T-helper 2 cell (primary cell): ENCODE measurements at regions not wholly inside any gene's neighbourhood (a gene's known extent, or its start where the extent isn't known, plus 50 kb on each side); places are given as distances from the start of the nearest gene placed in this dataset.
A peak's percentile ranks its signal among the peaks of the same experiment; 100 is the strongest.

ENCODE experiments used
- DNase-seq, 5 experiments: peaks; one replicate each; pipeline versions ENCODE4 v3.0.0 to v3.0.0-alpha.2; 2012 to 2022

- DNase-seq, result no peak
Observed at GRCh38 chr13:78845656-78846365, 186.9 kb upstream of the OBI1 start.

- no peak for DNase-seq
Observed at GRCh38 chr13:78844106-78844505, 185.2 kb upstream of the OBI1 start.

- DNase-seq, result no peak
Observed at GRCh38 chr13:78841358-78841963, 182.5 kb upstream of the OBI1 start.

GRCh38 chr13:78836238-78836784 lies 177.4 kb upstream of the OBI1 start:
- DNase-seq, result no peak

GRCh38 chr13:78832461-78832860 lies 173.5 kb upstream of the OBI1 start:
- no peak for DNase-seq

- no peak for DNase-seq
Observed at GRCh38 chr13:78830508-78830907, 171.6 kb upstream of the OBI1 start.

- no peak for DNase-seq
Observed at GRCh38 chr13:78829821-78830220, 170.9 kb upstream of the OBI1 start.

DNA sequence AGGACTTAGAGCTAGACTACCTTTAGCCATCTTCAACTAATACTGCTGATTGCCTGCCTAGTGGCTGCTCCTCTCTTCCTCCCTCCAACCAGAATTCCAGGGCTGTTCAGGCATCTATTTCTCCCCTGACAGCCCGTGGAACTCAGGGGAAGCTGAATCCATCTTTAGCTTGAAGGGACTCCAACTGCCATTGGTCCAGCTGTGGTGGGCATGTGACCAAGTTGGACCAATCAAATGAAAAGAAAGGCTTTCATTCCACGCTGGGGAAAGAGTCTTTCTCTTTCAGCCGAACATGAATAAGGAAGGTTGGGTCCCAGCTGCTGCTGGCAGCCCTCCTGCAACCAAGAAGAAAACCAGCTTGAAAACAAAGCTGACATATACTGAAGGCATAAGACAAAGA lies 168.5 kb upstream of the OBI1 start:
- no peak for DNase-seq

GRCh38 chr13:78826936-78827335 lies 168.0 kb upstream of the OBI1 start:
- DNase-seq, result no peak

DNA sequence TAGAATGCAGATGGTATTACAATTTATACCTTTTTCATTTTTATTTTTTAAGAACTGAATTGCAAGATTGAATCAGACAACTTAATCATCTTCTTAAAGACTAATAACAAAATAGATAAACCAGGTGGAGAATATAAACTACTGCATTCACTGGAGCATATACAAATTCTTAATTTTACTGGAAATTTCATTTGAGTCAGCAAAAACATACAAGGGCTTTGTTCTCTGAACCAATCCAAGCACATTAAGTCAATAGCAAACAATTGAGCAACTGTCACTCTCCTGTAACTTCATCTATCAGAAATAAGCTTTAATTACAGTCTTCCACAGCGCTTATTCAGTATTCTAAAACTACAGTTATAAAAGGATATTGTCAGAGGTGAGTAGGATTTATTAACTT lies 167.4 kb upstream of the OBI1 start:
- no peak for DNase-seq

DNA sequence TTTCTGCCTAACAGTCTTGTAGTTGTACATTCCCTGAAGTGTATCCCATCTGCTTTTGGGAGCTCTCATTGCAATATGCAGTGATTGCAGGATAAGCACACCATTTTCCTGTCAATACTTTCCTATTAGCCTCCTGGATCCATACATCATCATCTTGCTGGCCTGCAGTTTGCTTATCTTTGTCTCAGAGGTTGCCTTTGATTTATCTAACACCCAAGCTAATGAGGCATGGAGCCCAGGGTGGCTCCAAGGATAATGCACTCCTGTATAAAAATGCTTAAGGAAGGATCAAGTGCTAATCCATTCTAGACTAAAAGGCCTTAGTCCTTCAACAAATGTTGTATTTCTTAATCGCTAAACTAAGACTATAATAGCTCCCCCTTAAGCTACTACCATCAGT lies 161.6 kb upstream of the OBI1 start:
- no peak for DNase-seq

- DNase-seq, result no peak
Observed at GRCh38 chr13:78816592-78816991, 157.6 kb upstream of the OBI1 start.

DNA sequence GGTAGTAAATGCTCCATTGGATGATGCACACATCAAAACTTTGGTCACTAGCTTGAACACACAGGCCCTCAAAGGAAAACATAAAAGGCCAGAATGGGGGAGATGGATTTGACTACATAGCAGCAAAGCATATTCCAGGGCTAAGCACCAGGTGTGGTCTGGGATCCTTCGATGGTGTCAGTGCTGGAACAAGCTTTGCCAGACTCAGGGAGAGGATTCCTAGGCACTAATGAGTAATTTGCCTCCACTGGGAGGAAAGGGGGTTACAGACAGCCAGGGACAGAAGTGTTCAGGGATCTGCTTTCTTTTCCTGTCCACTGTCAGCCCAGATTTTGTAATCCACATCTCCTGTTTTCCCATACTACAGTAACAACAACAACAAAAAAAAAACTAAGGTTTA lies 157.2 kb upstream of the OBI1 start:
- no peak for DNase-seq

- DNase-seq, result peak in 1 of 5 experiments; percentile 3
Observed at GRCh38 chr13:78806457-78806856, 147.5 kb upstream of the OBI1 start.

DNA sequence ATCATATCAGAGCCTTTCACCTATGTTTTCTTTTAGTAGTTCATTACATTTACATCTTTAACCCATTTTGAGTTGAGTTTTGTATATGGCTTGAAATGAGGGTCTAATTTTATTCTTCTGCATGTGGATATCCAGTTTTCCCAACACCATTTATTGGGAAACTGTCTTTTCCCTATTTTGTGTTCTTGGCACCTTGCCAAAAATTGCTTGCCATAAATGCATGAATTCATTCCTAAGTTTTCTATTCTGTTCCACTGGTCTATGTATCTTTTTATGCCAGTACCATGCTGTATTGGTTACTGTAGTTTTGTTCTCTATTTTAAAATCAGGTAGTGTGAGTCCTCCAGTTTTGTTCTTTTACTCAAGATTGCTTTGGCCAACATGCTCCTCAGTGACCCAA lies 144.0 kb upstream of the OBI1 start:
- DNase-seq, result no peak

DNA sequence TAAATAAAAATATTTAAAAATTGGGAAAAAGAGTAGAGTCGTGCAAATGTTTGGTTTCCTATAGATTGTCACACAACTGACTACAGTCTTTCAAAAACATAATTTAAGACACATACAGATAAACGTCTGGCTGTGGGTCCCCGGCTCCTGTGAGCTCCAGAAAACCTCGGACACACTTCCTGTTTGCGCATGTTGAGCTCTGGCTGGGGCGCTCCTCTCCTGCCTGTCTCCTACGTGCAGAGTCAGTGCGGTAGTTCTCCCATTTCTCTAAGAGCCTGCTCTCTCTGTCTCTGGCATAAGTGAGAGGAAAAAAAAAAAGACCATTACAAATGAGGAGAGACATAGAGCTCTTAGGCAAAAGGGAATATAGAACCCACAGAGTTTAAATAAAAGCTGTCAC lies 128.2 kb upstream of the OBI1 start:
- DNase-seq, result no peak

DNA sequence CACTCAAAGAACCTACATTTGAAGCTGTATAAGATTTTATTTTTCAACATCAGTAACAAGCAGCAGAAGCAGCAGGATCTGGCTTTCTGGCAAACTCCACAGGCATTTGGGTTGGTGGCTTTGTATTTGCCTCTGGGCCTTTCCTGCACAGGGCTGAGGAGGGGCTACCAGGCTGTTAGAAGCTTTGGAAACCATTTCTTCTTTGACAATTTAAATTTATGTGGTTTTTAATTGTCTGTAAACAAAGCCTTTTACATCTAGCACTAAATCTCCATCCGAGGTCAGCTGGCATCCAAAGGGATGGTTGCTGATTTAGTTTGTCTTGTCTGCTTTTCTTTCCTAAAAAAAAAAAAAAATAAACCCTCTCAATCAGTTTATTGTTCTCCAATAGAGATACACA lies 127.5 kb upstream of the OBI1 start:
- no peak for DNase-seq

- DNase-seq, result no peak
Observed at GRCh38 chr13:78785764-78786163, 126.8 kb upstream of the OBI1 start.

- no peak for DNase-seq
Observed at GRCh38 chr13:78784014-78784750, 125.2 kb upstream of the OBI1 start.

GRCh38 chr13:78780708-78781107 lies 121.8 kb upstream of the OBI1 start:
- no peak for DNase-seq

DNA sequence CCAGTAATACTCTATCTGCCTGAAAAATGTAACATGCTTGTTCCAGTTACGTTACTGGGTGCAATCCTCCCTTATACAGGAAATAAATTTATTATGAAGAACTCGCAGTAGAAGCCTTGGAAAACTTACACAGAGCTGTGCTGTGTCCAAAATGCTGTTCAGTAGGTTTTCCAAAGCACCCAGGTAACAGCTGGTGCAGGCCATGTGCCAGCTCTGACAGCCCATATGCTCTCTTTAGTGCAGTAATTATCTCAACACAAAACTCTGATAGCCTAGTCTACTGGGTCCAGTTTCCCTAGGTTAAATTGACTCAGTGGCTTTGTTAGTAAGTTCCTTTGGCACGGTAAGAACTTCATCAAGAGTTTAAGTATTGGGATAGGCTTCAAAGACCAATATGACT lies 120.7 kb upstream of the OBI1 start:
- DNase-seq, result no peak

GRCh38 chr13:78777976-78778375 lies 119.0 kb upstream of the OBI1 start:
- DNase-seq, result no peak

GRCh38 chr13:78777396-78777795 lies 118.4 kb upstream of the OBI1 start:
- no peak for DNase-seq

GRCh38 chr13:78772933-78773332 lies 114.0 kb upstream of the OBI1 start:
- DNase-seq, result no peak
